ENCODE measurements at regions not wholly inside any gene's neighbourhood (a gene's known extent, or its start where the extent isn't known, plus 50 kb on each side); places are given as distances from the start of the nearest gene placed in this dataset.
A peak's percentile ranks its signal among the peaks of the same experiment; 100 is the strongest.

DNA sequence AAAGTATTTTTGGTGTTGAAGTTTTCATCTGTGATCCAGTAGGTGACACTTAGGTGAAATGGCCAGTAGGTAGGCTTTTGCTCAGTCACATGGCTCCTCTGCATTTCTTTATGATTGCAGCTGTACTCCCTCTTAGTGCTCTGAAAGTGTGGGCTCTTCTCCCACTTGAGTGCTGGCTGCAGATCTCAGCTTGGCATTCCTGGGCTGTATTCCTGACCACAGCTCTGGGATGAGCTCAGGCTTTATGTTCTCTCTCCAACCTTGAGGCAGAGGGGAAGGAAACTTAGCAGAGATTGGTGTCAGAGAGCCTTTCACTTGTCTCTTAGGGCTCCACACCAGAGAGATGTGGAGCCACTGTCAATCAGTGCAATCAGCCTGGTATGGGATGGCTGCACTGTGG is 254.3 kb downstream of the NDFIP2 start:
- Histone ChIP-seq H3K9me3 (ENCODE audit: control insufficient read depth, insufficient read depth, low read length) (no peaks in the 10 kb centered on the region), H3K4me1 (ENCODE audit: control insufficient read depth, insufficient read depth, low read length) (no peaks in the 10 kb centered on the region), H3K4me3 (ENCODE audit: low read depth, low read length) (no peak overlapping the region), H3K27me3 (ENCODE audit: control insufficient read depth, insufficient read depth, low read length) (no peaks in the 10 kb centered on the region), H3K36me3 (ENCODE audit: control insufficient read depth, insufficient read depth, low read length) (no peaks in the 10 kb centered on the region), H3K27ac (ENCODE audit: low read depth, low read length) (no peak overlapping the region)
- no peak for DNase-seq (ENCODE audit: low read depth in 4 of 6, low spot score in 6 of 6)

DNA sequence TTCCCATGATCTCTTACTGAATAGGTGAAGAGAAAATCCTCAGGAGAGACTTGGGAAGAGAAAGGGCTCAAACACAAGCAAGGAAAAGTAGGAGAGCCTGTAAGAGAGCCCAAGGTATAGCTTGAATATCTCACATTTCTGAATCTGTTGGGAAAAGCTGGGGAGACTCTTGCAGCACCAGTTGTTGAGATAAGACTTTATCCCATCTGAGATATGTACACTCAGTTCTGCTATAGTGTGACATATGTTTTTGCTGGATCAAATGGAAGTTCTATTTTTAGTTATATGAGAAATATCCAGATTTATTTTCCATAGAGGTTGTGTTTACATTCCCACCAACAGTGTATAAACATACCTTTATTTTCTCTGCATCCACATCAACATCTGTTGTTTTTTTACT is 246.1 kb downstream of the NDFIP2 start:
- Histone ChIP-seq H3K36me3 (ENCODE audit: control insufficient read depth, insufficient read depth, low read length) (no peaks in the 10 kb centered on the region), H3K27me3 (ENCODE audit: control insufficient read depth, insufficient read depth, low read length) (no peaks in the 10 kb centered on the region), H3K4me1 (ENCODE audit: control insufficient read depth, insufficient read depth, low read length) (no peaks in the 10 kb centered on the region), H3K4me3 (ENCODE audit: low read depth, low read length) (no peak overlapping the region), H3K9me3 (ENCODE audit: control insufficient read depth, insufficient read depth, low read length) (no peaks in the 10 kb centered on the region), H3K27ac (ENCODE audit: low read depth, low read length) (no peak overlapping the region)
- DNase-seq (ENCODE audit: low read depth in 4 of 6, low spot score in 6 of 6) = no peak

DNA sequence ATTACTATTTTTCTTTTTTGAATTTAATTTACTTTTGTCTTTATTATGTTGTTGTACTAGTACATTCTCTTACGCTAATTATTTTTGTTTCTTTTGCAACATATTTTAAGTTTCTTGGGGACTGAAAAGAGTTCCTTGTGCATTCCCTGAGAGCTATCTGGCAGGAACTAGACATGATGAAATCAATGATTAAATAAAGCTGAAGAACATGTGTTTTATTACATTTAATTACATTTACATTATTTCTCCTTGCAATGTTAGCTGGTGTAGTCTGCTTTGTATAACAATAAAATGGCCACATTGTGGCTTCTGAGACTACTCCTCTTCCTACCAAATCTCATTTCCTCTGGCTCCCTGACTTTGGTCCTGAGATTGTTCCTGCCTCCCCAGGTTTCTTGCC is 244.9 kb downstream of the NDFIP2 start:
- Histone ChIP-seq H3K27me3 (ENCODE audit: control insufficient read depth, insufficient read depth, low read length) (no peaks in the 10 kb centered on the region), H3K4me3 (ENCODE audit: low read depth, low read length) (no peak overlapping the region), H3K36me3 (ENCODE audit: control insufficient read depth, insufficient read depth, low read length) (no peaks in the 10 kb centered on the region), H3K4me1 (ENCODE audit: control insufficient read depth, insufficient read depth, low read length) (no peaks in the 10 kb centered on the region), H3K27ac (ENCODE audit: low read depth, low read length) (no peak overlapping the region), H3K9me3 (ENCODE audit: control insufficient read depth, insufficient read depth, low read length) (no peaks in the 10 kb centered on the region)
- no peak for DNase-seq (ENCODE audit: low read depth in 4 of 6, low spot score in 6 of 6)
- WGBS (ENCODE audit: insufficient coverage) = no CpG with 5 or more reads among the region's 1 CpG

DNA sequence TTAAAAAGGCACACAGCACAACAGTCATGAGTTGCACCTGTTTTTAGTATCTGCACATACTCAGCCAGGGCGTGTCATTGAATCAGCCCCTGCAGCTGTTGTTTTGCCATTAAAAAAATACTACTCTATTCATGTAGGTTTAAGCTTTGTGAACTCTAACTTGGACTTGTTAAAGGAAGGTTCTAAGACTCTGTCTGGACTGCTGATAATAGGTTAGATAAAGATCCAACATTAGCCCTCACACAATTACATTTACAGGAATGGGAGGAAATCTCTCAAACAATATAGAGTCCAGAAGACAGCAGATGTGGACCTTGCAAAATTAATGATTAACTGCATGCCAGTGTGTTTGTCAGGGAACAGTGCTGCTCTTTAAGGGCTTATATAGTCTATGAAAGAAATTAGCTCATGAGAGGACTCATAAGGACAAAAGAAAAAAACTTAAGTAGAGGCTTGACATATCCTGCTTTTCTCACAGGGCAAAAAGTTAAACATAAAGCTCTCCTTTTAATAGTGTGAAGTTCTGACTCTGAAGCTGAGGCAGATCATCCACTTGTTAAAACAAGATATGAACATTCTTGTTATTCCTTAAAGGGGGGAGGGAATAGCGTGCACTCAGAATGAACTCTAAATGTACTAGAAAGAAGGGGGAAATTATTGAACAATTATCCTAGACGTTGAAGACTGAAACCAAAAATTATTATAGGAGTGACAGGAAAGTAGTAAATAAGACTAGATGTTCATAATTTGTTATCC is 243.6 kb downstream of the NDFIP2 start:
- Histone ChIP-seq H3K27me3 (ENCODE audit: control insufficient read depth, insufficient read depth, low read length) (no peaks in the 10 kb centered on the region), H3K27ac (ENCODE audit: low read depth, low read length) (no peak overlapping the region), H3K4me1 (ENCODE audit: control insufficient read depth, insufficient read depth, low read length) (no peaks in the 10 kb centered on the region), H3K9me3 (ENCODE audit: control insufficient read depth, insufficient read depth, low read length) (no peaks in the 10 kb centered on the region), H3K4me3 (ENCODE audit: low read depth, low read length) (no peak overlapping the region), H3K36me3 (ENCODE audit: control insufficient read depth, insufficient read depth, low read length) (no peaks in the 10 kb centered on the region)
- WGBS (ENCODE audit: insufficient coverage) = 80% methylated on average over 1 of the region's 3 CpGs
- no peak for DNase-seq (ENCODE audit: low read depth in 4 of 6, low spot score in 6 of 6)

DNA sequence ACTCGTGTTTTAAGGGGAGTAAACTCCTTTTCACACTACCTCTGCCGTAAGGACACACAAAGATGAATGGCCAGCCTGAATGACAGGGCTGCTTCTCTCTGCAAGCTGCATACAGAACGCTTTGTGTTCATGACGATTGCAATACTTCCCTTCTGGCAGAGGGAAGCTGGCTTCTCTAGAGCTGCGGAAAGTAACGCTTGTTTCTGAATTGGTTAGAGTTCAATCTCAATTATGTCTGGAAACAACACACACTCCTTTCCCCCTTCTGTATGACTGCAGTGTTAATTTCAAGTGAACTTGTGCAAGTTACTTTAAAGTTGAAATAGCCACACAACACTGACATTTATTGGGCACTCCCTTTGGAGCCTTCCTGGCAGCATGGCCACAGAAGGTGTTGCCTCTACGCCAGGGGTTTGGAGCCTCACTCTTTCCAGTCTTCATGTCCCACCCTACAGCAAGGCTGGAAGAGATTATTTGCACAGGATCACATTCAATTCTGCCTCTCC is 242.6 kb downstream of the NDFIP2 start:
- peak in 3 of 6 donors; percentile 11 to 69 (median 22) for DNase-seq (ENCODE audit: low read depth in 4 of 6, low spot score in 6 of 6)
- Histone ChIP-seq H3K27me3 (ENCODE audit: control insufficient read depth, insufficient read depth, low read length) (no peaks in the 10 kb centered on the region), H3K9me3 (ENCODE audit: control insufficient read depth, insufficient read depth, low read length) (no peaks in the 10 kb centered on the region), H3K4me1 (ENCODE audit: control insufficient read depth, insufficient read depth, low read length) (no peaks in the 10 kb centered on the region), H3K27ac (ENCODE audit: low read depth, low read length) (peak overlapping the region; percentile 2), H3K36me3 (ENCODE audit: control insufficient read depth, insufficient read depth, low read length) (no peaks in the 10 kb centered on the region), H3K4me3 (ENCODE audit: low read depth, low read length) (no peak overlapping the region)
- 54% methylated on average over 3 of the region's 7 CpGs for WGBS (ENCODE audit: insufficient coverage)

DNA sequence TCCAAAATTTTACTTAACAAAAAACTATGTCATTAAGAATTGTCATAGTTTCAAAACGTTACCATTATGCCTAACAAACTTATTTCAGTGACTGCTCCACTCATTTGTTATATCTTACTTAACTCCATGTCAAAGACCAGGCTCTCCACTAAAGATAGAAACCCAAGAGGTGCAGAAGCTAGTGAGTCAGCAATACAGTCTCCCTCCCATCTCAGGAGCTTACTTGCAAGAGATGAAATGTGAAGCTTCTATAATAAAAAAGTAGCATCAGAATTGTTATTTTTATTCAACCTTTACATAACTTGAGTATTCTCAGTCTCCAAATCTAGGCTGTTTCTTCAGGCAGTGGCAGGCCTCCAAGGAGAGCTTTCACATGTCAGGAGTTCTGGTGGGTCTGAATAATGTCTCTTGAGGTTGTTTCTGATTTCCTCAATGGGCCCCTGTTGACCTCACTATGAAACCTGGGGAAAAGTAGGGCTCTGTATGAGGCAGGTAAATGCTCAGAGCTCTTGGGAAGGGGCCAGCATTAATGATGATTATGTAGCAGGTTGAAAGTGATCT is 242.0 kb downstream of the NDFIP2 start:
- Histone ChIP-seq H3K4me3 (ENCODE audit: low read depth, low read length) (no peak overlapping the region), H3K27ac (ENCODE audit: low read depth, low read length) (peak overlapping the region; percentile 2)
- peak in 1 of 6 donors; percentile 39 for DNase-seq (ENCODE audit: low read depth in 4 of 6, low spot score in 6 of 6)

DNA sequence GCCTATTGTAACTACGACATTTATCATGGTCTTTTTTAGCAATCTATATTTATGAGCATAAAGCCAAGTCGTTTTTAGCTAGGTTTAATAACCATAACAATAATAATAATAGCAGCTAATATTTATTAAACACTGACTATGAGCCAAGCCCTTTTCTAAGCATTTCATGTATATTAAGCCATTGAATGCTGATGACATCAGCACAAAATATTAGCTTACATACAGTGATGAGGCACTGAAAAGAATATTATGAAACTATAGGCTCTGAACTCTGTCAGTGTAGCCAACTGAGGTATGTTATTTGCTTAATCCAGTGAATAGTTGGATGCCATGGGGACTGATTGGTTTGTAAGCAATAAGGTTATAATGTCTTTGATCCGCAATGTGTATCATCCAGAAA is 235.2 kb downstream of the NDFIP2 start:
- no peak overlapping the region for H3K4me3 ChIP-seq (ENCODE audit: low read depth, low read length)
- no peaks in the 10 kb centered on the region for H3K9me3 ChIP-seq (ENCODE audit: control insufficient read depth, insufficient read depth, low read length)
- no peaks in the 10 kb centered on the region for H3K36me3 ChIP-seq (ENCODE audit: control insufficient read depth, insufficient read depth, low read length)
- DNase-seq (ENCODE audit: low read depth in 4 of 6, low spot score in 6 of 6) = no peak
- H3K4me1 ChIP-seq (ENCODE audit: control insufficient read depth, insufficient read depth, low read length) = no peaks in the 10 kb centered on the region
- no peaks in the 10 kb centered on the region for H3K27me3 ChIP-seq (ENCODE audit: control insufficient read depth, insufficient read depth, low read length)
- WGBS (ENCODE audit: insufficient coverage) = no CpG with 5 or more reads among the region's 3 CpGs
- no peak overlapping the region for H3K27ac ChIP-seq (ENCODE audit: low read depth, low read length)

More for the DNA sequence above, 242.0 kb downstream of the NDFIP2 start:
- H3K27me3 ChIP-seq (ENCODE audit: control insufficient read depth, insufficient read depth, low read length) = no peaks in the 10 kb centered on the region
- H3K36me3 ChIP-seq (ENCODE audit: control insufficient read depth, insufficient read depth, low read length) = no peaks in the 10 kb centered on the region
- H3K4me1 ChIP-seq (ENCODE audit: control insufficient read depth, insufficient read depth, low read length) = no peaks in the 10 kb centered on the region
- no peaks in the 10 kb centered on the region for H3K9me3 ChIP-seq (ENCODE audit: control insufficient read depth, insufficient read depth, low read length)
- WGBS (ENCODE audit: insufficient coverage) = no CpG with 5 or more reads among the region's 1 CpG

DNA sequence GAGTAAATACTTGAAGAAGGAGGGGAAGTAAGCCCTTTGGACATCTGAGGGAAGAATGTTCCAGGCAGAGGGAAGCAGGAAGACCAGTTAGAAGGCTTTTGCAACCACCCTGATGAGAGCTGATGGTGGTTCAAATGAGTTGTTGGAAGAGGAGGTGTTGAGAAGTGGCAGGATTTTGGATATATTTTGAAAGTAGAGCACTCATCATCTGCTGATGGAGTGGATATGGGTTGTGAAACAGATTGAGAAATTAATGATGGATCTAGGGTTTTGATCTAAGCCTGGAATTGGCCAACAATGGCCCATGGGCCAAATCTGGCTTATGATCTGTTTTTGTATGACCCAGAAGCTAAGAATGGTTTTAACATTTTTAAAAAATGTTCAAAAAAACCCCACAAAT is 230.7 kb downstream of the NDFIP2 start:
- no peak overlapping the region for H3K4me3 ChIP-seq (ENCODE audit: low read depth, low read length)
- no peaks in the 10 kb centered on the region for H3K36me3 ChIP-seq (ENCODE audit: control insufficient read depth, insufficient read depth, low read length)
- H3K4me1 ChIP-seq (ENCODE audit: control insufficient read depth, insufficient read depth, low read length) = no peaks in the 10 kb centered on the region
- DNase-seq (ENCODE audit: low read depth in 4 of 6, low spot score in 6 of 6) = no peak
- H3K27ac ChIP-seq (ENCODE audit: low read depth, low read length) = no peak overlapping the region
- H3K9me3 ChIP-seq (ENCODE audit: control insufficient read depth, insufficient read depth, low read length) = no peaks in the 10 kb centered on the region
- no peaks in the 10 kb centered on the region for H3K27me3 ChIP-seq (ENCODE audit: control insufficient read depth, insufficient read depth, low read length)

DNA sequence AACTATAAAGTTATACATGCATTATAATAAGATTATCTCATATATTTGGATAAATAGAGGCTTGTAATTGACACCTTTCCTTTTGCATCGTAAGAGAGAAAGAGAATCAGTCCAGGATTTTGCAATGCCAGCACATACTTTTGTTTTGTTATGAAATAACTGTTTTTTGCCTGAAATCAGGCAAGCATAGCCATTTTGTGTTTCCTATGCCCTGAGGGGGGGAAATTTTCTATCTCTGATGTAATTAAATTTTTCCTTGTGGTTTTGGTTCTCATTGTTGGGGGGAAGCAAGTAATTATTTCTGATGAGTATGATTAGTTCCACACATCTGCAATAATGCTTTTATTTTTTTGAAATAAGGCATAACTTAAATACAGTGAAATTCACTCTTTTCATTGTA is 229.4 kb downstream of the NDFIP2 start:
- no CpG with 5 or more reads among the region's 1 CpG for WGBS (ENCODE audit: insufficient coverage)
- H3K27me3 ChIP-seq (ENCODE audit: control insufficient read depth, insufficient read depth, low read length) = no peaks in the 10 kb centered on the region
- H3K9me3 ChIP-seq (ENCODE audit: control insufficient read depth, insufficient read depth, low read length) = no peaks in the 10 kb centered on the region
- H3K4me1 ChIP-seq (ENCODE audit: control insufficient read depth, insufficient read depth, low read length) = no peaks in the 10 kb centered on the region
- DNase-seq (ENCODE audit: low read depth in 4 of 6, low spot score in 6 of 6) = peak in 1 of 6 donors; percentile 5
- no peak overlapping the region for H3K27ac ChIP-seq (ENCODE audit: low read depth, low read length)
- H3K36me3 ChIP-seq (ENCODE audit: control insufficient read depth, insufficient read depth, low read length) = no peaks in the 10 kb centered on the region
- no peak overlapping the region for H3K4me3 ChIP-seq (ENCODE audit: low read depth, low read length)

DNA sequence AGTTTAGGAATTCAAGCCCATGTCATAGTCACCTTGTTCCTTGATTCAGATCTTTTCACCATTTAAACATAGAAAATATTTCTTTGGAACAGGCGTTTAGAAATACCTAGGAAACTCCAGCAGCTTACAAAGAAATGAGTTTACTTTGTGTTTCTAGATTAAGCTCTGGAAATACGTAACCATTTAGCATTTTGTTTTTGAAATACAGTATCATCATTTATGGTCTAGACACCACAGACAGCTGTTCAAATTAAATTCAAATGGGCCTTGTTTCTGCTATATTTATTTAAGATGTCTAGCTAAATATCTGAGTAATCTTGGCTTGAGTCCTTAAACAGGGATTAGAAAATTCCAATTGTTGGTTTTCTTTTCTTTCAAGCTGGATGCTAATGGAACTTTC is 228.5 kb downstream of the NDFIP2 start:
- DNase-seq (ENCODE audit: low read depth in 4 of 6, low spot score in 6 of 6) = no peak
- no peaks in the 10 kb centered on the region for H3K36me3 ChIP-seq (ENCODE audit: control insufficient read depth, insufficient read depth, low read length)
- no CpG with 5 or more reads among the region's 2 CpGs for WGBS (ENCODE audit: insufficient coverage)
- no peaks in the 10 kb centered on the region for H3K9me3 ChIP-seq (ENCODE audit: control insufficient read depth, insufficient read depth, low read length)
- H3K27me3 ChIP-seq (ENCODE audit: control insufficient read depth, insufficient read depth, low read length) = no peaks in the 10 kb centered on the region
- no peak overlapping the region for H3K4me3 ChIP-seq (ENCODE audit: low read depth, low read length)
- H3K27ac ChIP-seq (ENCODE audit: low read depth, low read length) = no peak overlapping the region
- H3K4me1 ChIP-seq (ENCODE audit: control insufficient read depth, insufficient read depth, low read length) = no peaks in the 10 kb centered on the region
